HCT116 (cell line): ENCODE measurements at regions not wholly inside any gene's neighbourhood (a gene's known extent, or its start where the extent isn't known, plus 50 kb on each side); places are given as distances from the start of the nearest gene placed in this dataset.

Experiments
- CEBPB ChIP-seq: IDR thresholded peaks from 2 replicates; pipeline ENCODE4 v1.6.1; 2012; ENCODE audit warnings: low read depth
- CTCF ChIP-seq, 3 experiments: fragments of 200-600 bp in 1 of 3; sonication (generic) in 1 of 3; IDR thresholded peaks in 2 of 3; conservative IDR thresholded peaks in 1 of 3; 2 replicates each; pipeline ENCODE4 v1.5.1; 2012 to 2017; ENCODE audit warnings: low read depth in 2 of 3, low read length in 2 of 3, antibody characterized with exemption in 1 of 3, borderline replicate concordance in 1 of 3, control low read depth in 1 of 3, mild to moderate bottlenecking in 1 of 3, mixed read lengths in 1 of 3, mixed run types in 1 of 3, moderate library complexity in 1 of 3; ENCODE audit not compliant: insufficient read depth in 1 of 3
- EZH2 ChIP-seq: fragments of 200-600 bp; sonication (generic); IDR thresholded peaks from 2 replicates; pipeline ENCODE4 v1.6.1; 2017; ENCODE audit warnings: antibody characterized with exemption, mixed run types
- EZH2phosphoT487 ChIP-seq: fragments of 200-600 bp; IDR thresholded peaks from 2 replicates; pipeline ENCODE4 v1.6.1; 2018; ENCODE audit warnings: antibody characterized with exemption, borderline replicate concordance
- MAX ChIP-seq: IDR thresholded peaks from 2 replicates; pipeline ENCODE4 v1.6.1; 2012
- POLR2A ChIP-seq: IDR thresholded peaks from 2 replicates; pipeline ENCODE4 v1.7.0; 2011; ENCODE audit warnings: borderline replicate concordance; ENCODE audit not compliant: insufficient read depth, insufficient read length; ENCODE audit errors: extremely low read depth
- POLR2AphosphoS5 ChIP-seq: IDR thresholded peaks from 2 replicates; pipeline ENCODE4 v1.6.1; 2011; ENCODE audit warnings: mild to moderate bottlenecking, low read depth, low read length, moderate library complexity
- ZNF274 ChIP-seq: fragments of 200-500 bp; sonication (Bioruptor generic); IDR thresholded peaks from 2 replicates; pipeline ENCODE4 v1.6.1; 2014; ENCODE audit warnings: mild to moderate bottlenecking, low read depth, low read length, inconsistent platforms

GRCh38 chr12:116391501-116391900 lies 114.0 kb upstream of the MED13L start:
- TF ChIP-seq ZNF274 (no peak), CTCF (IDR thresholded peaks at IDR 0.05 in 2 of 3, conservative IDR thresholded peaks at IDR 0.05 in 1 of 3; ENCODE audit: borderline replicate concordance in 1 of 3, insufficient read depth in 1 of 3, low read depth in 2 of 3, low read length in 2 of 3) (no peak), EZH2phosphoT487 (no peak), CEBPB (no peak), EZH2 (no peak), POLR2A (no peak), POLR2AphosphoS5 (no peak), MAX (no peak)
